NCI-H146 (cell line): ENCODE measurements at regions not wholly inside any gene's neighbourhood (a gene's known extent, or its start where the extent isn't known, plus 50 kb on each side); places are given as distances from the start of the nearest gene placed in this dataset.

Source experiments
- DNase-seq: peaks from one replicate; lab custom pipeline; 2025; lab: John Stamatoyannopoulos, UW

DNA sequence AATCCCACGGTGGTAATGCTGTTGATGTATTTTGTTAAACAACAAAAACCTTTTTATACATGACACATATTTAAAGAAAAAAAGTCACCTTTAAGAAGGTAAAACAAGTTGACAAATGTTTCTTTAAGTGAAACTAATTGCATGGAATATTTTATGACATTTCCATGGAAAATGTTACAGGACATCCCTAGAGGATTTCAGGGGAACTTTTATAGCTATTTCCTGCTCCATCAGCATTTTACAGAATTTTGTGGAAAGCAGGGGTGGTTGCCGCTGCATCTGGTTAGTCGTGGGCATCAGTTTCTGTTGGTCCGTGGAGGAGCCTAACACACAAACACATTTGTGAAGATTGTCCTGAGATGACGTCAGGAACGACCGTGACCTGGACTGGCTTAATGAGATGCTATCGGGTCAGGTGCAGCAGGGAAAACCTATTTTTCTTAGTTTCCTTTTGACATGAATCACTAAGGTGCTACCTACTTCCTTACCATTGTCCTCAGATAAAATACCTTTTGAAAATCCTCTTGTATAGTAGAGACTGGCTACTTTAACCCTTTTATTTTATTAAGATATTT lies 305.1 kb downstream of the MAP2K6 start:
- DNase-seq = no peak

DNA sequence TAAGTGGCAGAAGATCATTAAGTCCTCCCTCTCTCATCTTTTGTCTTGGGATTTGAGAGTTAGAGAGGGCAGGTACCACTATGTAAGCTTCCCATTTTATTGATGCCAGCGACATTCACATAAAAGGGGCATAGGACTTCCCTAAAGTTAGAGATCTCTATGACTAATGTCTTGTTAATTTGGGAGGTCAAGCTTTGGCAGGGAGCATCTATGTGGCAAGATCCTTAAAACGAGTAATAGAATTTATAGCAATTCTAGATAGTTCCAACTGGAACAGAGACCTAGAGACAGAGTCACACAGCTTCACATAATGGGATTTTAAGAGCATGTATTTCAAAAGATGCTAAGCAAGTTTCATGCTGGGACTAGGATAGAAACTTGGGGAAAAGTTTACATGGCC lies 308.0 kb downstream of the MAP2K6 start:
- DNase-seq = no peak

DNA sequence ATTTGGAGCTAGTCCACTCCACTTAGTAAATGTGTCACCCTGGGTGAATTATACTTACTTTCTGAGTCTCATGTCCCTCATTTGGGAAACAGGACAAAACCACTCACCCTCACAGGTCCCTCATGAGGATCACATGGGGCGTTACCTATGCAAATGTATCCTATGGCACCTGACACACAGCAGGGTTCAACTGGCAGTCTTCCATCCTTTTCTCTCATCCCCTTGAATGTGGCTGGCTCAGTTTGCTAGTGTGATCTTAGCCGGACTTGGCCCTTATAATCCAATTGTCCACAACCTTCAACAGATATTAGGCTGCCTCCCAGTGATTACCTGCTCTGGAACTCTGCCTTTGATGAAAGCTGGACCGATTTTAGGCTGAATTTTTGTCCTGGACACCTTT lies 308.8 kb downstream of the MAP2K6 start:
- DNase-seq = no peak

DNA sequence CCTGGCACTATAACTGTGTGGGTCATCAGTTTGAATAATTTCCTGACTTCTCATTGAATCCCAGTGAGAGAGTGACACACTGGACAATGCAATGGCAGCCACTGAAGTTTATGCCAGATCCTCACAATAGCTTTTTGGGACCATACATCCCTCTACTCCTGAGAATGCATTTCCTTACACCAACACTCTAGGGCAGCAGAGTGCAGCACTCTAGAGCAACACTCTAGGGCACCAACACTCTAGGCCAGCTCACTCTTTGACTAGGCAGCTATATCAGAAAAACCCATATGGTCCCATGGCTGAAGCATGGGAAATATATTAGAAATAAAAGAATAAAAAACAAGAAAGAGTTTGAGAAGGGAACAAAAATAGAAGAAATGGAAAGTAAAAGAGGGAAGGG lies 309.2 kb downstream of the MAP2K6 start:
- no peak for DNase-seq

DNA sequence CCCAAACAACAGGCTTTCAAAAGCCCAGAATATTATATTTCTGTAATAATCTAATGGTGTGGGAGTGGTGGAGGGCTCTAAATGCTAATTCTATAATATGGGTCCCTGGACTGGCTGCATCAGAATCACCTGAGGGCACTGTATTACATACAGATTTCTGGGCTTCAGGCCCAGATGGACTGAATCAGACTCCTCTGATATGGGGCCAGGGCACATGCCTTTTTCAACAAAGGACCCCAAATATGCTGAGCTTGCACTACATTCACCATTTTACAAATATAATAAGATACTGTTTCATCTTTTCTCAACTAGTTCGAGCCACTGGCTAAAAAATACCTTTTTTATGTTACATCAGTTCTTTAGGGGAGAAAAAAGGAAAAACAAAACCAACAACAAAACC lies 309.7 kb downstream of the MAP2K6 start:
- DNase-seq = no peak

DNA sequence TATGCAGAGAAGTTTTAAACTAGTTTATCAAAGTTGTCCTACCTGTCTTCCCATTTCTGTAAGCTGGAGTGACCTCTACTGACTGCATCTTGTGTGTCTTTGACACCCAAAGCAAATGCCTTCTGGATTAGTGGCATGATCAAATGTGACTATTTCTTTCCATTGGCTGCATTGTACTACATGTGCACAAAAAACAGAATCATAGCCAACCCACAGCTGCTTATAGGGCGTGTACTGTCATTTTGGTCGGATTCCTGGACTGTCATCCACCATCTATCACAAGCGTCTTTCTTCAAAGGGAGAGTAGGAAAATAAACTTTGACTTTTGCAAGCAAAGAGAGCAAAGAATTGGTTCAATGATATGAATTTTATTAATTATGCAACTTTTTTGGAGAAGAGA lies 310.6 kb downstream of the MAP2K6 start:
- DNase-seq = no peak

DNA sequence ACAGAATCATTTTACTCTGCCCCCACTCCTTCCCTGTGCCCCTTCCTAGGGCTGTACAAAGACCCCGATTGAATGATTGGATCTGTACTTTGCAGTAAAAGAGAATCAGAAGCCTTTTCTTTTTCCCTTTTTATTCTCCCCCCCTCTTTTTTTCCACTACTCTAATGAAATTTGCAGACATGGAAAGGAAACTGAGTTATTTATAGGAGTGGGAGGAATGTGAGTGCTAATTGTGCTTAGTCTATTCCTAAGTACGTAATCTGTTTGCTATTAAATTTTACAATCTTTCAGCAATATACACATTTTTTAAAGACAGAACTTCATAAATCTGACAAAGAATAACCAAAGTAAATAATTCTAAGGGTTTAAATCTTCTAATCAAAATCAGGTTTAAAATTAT lies 314.3 kb downstream of the MAP2K6 start:
- DNase-seq = no peak

DNA sequence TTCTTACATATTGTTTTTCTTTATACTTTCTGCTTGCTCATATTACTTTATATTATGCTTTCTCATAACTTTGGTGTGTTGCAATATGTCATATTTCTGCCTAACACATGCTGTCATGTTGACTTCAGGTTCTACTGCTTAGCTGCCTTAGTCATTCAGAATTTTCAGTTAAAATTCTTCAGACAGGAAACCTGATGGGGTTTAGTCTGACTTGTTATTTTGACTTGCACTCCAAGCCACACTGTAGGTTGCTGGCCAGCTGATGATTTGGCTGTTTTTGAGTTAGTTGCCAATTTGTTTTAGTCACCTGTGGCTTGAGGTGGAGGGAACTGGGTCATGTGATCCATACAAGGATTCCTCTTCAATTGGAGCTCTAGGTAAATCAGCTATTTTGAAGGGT lies 315.4 kb downstream of the MAP2K6 start:
- no peak for DNase-seq

DNA sequence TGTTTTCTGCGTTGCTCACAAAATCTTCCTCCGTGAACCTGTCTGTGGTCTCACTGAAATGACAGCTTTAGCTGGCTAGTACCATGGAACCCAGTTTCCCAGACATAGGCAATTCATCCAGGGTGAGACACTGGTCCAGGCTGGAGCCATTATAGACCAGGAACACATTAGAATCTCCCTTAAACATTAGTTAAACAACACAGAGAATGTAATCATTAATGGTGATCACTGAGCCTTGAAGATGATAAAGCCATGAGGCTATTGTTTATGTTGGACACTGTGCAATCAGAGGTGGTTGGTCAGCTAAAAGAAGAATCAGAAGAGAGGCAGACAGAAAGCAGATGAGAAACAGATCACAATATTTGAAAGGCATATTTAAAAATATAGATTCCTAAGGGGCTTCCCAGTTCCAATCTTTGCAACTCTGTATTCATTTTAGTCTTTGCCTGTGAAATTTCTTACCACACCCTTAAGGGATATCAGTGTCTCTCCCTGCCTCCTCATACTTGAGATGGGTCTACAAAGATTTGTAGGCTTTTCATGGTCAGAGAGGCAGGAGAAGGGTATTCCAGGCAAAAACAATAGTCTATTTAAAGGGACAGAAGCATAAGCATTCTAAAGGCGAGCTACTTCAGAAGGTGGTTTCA lies 317.9 kb downstream of the MAP2K6 start:
- DNase-seq = no peak

DNA sequence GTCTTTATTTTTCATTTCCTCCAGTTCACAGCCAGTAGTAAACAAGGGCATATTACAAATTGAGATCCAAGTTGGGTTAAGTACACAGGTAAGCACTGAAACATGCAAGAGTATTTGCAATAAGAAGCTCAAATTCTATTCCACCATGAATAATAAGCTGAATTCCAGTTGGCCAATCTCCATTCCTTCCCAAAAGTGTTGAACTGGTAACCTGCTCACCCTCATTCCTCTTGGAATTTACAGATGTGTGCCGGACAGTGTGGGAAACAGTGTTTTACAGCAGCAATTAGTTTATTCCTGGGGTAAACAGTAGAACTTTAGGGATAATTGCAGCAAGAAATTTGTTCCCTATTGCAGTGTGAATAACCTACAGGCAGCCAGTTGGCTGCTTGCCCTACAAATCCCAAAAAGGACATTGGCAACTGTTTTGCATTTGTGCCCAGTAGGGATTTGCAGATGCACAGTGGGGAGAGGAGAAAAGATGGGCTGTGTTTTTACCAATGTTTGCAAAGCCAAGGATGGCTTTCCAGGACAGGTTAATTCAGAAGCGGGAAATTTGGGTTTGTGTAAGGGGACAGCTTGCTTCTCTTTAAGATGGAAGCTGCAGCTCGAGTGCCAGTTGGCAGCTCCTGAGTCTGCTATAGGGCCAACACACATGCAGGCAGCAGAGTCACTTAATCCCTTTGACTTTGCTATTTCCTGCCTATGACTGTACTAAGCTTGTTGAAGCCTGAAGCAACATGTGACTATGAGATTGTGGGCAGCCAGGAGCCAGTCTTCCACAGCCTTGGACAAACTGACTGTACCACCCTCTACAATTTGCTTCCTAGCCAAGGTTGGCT lies 318.9 kb downstream of the MAP2K6 start:
- DNase-seq = no peak

DNA sequence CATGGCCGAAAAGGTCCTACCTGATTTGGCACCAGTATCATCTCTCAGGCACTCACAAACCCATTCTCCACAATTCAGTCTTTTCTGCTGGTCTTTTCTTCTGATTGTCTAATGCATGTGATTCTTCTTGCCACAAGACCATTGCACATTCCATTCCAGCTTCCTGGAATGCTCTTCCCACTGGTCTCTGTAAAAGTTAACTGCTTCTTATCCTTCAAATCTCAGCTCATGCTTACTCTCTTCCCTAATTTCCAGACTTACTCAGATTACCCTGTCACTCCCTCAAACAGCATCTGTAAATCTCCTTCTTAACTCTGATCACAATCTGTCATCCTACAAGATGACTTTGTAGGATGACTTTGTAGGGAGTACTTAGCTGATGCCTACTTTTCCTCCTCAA lies 320.2 kb downstream of the MAP2K6 start:
- no peak for DNase-seq

DNA sequence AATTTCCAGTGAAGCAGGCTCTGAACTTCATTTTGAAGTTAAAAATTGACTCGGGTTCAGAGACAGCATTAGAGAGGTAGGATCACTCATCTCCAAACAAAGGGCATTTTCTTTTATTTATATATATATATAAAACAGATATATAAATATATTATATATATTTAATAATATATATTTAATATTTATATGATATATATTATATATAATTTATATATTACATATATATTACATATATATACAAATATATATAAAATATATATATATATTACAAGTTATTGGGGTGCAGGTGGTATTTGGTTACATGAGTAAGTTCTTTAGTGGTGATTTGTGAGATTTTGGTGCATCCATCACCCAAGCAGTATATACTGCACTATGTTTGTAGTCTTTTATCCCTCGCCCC lies 320.8 kb downstream of the MAP2K6 start:
- no peak for DNase-seq

DNA sequence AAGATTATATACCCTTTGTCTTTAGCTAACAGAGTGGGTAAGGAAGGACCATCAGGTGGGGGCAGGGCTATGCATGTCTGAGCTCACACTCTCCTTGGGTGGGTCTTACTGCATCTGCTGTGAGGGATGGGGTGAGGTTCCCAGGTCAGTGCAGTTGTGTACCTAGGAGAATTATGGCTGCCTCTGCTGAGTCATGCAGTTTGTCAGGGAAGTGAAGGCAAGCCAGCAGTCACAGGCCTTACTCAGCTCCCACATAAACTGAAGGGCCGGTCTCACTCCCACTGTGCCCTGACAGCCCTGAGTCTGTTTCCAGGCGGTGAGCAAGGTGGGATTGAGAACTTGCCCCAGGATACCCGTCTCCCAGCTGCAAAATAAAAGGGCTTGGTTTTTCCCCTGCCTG lies 328.6 kb downstream of the MAP2K6 start:
- no peak for DNase-seq

DNA sequence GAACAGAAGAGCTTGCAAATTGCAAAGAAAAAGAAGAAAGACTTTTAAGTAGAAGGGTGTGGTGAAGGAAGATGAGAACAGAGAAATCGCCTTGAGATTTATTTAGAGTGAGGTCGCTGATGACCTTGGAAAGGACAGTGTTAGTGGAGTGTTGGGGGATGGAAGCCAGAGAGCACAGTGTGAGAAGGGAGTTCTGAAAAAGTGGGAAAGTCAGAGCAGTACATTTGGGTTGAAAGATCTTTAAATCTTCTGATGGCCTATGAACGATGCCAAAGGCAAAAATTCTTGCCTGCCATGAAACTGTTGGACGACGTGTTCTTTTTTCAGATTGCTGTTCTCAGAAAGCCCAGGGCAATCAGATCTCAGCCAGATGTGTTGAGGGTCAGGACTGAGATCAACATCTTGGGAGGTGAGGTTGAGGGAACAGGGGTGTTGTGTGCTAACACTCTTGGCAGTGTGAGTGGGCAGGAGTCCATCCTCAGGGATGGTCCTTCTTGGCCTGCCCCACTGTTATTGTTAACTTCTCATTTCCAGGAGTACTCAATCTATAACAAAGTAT lies 330.1 kb downstream of the MAP2K6 start:
- no peak for DNase-seq

DNA sequence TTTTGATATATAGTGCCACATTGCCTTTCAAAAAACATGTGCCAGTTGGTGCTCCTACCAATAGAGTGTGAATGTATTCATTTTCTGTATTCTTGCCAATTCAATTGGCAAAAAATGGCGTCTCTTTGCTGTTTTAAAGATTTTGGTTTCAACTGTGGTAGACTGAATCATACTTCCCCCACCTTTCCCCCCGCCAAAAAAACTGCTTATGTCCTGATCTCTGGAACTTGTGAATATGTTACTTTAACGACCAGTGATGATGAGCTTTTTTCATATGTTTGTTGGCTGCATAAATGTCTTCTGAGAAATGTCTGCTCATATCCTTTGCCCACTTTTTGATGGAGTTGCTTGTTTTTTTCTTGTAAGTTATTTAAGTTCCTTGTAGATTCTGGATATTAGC lies 325.1 kb upstream of the KCNJ16 start:
- no peak for DNase-seq

DNA sequence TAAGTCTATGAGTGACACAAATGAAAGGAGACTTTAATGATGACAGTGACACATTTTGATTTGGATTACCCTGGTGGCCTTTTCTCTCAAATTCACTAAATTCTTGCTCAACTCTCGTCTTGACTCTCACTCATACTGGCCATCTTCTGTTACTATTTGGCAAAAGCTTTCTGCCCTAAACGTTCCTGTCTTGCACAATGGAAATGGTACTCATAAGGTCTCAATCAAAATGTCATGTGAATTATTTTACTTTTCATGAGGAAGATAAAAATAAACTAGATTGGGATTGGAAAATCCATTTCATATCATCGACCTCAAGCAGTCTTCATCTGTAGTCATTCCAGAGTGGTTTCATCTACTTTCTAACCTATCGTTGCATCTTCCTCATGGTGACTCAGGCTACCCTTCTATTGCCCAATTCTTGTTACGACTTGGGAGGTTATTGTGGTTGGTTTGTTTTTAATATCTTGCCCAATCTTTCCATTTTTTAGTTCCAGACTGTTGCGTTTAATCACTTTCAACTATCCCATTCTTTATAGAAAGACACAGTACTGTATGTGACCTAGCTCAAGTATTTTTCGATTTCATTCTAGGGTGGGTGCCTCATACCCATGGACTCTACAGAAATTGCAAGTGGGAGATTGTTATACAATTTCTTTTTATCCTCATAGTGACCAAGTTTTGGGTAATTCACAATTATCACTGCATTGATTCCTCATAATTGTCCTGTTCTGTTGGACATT lies 317.2 kb upstream of the KCNJ16 start:
- no peak for DNase-seq

DNA sequence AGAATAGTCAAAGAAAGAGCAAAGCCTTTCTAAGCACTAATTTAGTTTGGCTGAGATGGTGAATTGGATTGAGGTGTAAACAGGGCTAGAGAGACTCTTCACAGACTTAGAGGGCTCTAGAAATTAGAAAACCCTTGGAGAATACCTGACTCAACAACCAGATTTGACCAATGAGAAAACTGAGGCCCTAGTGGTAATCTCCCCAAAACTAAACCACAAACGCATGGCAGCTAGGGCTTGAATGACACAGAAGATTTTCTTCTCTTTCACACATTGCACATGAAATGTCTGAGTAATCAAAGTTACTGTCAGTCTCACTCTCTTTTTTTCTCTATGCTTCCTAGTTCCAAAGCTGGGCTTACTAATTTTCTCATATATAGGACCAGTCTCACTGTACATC lies 314.5 kb upstream of the KCNJ16 start:
- no peak for DNase-seq

DNA sequence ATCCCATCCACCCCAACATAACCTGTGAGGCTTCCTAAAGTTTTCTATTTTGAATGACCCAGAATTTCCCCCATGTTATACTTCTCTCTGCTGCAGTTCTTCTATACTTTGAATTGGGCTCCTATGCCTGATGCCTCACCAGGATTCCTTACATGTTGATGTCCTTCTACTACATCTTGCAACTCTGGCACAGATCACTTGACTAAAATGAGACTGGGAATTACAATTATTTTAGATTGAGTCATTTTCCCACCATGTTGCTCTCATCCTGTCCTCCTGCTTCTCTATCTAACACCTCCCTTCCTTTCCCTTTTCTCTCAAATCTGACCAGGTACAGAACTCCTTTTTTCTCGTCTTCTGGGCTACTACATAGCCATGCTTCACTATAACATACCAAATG lies 314.0 kb upstream of the KCNJ16 start:
- no peak for DNase-seq

DNA sequence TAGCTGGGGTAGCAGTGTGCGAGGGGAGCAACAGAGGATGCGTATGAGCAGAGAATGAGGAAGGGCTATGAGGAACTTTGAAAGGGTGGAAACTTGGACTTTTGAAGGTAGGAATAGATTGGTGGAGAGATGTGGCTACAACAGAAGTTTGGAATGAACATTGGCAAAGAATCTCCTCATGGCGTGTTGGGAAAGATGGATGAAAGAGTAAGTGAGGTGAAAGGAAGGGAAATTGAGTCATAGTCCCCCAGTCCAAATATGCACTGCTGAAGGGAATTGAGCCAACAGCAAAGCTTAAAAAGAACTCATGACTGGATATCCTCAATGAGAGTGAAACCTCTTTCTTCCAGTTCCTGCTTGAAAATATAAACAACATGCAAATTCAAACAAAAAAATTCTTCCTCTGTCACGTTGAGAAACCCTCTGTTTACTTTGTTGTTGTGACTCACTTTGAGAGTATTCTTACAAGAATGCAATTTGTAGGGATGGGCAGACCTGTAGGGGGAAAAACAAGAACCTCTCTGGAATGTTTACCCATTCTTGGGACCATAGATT lies 313.2 kb upstream of the KCNJ16 start:
- no peak for DNase-seq

DNA sequence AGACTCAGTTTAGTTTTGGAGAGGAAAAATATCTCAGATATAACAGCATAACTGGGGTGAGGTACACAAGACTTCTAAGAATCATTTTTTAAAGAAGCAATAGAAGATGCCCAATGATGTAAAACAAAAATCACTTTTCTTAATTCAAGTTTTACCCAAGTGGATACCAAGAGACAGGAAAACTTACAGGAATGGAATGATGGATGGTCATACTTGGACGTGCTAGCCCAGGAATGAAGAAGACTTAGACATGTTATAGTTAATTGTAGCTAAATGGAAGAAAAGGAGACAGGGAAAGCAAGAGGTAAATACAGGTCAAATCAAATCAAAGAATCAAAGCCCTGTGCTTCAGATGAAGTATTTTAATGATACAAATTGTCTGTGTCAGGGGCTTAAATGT lies 312.7 kb upstream of the KCNJ16 start:
- DNase-seq = no peak

DNA sequence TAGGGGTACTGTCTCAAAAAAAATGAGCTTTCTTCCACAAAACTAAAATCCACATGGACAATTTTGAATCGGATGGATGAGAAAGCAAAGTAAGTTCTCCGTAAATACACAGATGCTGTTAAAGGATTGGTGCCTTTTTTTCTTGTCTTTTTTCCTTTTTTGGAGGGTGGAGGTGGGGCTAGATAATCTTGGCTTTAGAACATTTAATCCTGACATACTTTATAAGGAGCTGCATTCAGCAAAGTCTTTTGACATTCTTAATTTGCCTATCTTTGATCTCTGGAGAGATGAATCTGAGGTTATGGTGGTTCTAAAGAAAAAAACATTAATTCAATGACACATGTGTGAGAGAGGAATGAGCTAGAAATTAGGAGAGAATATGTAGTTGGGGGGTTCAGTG lies 312.3 kb upstream of the KCNJ16 start:
- DNase-seq = no peak

DNA sequence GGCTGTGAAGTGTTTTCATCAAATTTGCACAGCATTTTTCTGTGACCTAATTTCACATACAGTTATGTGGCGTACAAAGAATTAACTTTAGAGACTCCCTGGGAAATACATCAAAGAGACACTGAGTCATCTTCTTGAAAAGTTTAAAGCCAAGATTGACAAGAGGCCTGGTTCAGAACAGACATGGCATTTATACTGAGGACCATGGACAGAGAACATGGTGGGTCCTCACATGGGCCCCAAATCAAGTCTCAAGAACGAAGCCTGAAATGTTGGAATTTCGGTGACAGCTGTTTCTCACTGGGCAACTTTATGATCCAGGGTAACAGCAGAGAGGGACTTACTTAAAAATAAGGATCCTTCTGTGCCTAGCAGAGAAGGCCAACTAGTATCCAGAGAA lies 311.5 kb upstream of the KCNJ16 start:
- DNase-seq = no peak
